ENCODE measurements at regions not wholly inside any gene's neighbourhood (a gene's known extent, or its start where the extent isn't known, plus 50 kb on each side); places are given as distances from the start of the nearest gene placed in this dataset.

DNA sequence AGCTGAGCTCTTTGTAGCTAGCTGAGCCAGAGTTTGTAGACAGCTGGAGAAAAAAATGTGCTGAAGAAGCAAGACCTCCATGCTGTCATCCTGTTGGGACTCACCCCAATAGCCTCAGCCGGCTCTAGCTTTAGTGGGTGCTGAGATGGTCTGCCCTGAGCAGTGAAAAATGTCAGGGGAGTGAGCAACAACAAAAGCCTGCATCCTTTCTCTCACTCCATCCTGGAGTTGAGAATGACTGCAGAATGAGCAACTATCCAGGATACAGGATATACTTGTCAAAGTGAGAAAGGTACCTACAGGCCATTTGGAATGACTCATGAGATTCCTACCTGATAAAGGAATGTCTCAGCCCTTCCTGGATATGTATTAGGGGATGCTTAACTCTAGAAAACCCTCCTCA is 146.1 kb upstream of the DLX2 start:
- TF ChIP-seq, protein P1, sequence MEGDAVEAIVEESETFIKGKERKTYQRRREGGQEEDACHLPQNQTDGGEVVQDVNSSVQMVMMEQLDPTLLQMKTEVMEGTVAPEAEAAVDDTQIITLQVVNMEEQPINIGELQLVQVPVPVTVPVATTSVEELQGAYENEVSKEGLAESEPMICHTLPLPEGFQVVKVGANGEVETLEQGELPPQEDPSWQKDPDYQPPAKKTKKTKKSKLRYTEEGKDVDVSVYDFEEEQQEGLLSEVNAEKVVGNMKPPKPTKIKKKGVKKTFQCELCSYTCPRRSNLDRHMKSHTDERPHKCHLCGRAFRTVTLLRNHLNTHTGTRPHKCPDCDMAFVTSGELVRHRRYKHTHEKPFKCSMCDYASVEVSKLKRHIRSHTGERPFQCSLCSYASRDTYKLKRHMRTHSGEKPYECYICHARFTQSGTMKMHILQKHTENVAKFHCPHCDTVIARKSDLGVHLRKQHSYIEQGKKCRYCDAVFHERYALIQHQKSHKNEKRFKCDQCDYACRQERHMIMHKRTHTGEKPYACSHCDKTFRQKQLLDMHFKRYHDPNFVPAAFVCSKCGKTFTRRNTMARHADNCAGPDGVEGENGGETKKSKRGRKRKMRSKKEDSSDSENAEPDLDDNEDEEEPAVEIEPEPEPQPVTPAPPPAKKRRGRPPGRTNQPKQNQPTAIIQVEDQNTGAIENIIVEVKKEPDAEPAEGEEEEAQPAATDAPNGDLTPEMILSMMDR (IDR thresholded peaks at IDR 0.05 in 8 of 11, conservative IDR thresholded peaks at IDR 0.05 in 3 of 11) = no peak
- no peak for TF ChIP-seq POLR2A (IDR thresholded peaks at IDR 0.05)
- TF ChIP-seq POLR2AphosphoS5 (IDR thresholded peaks at IDR 0.05) = no peak

All from spleen (tissue), 7 donors.